Neural crest cell (in vitro differentiated cells): ENCODE measurements at regions not wholly inside any gene's neighbourhood (a gene's known extent, or its start where the extent isn't known, plus 50 kb on each side); places are given as distances from the start of the nearest gene placed in this dataset.

Source experiments
- DNase-seq: peaks from one replicate; pipeline ENCODE4 v3.0.0; 2021; ENCODE audit warnings: low read depth, mixed read lengths, low spot score
- H3K27ac Mint-ChIP-seq: one replicate; pipeline ENCODE4 v1.8.0; 2021; ENCODE audit warnings: mild to moderate bottlenecking, mixed read lengths; ENCODE audit not compliant: unreplicated experiment
- H3K27me3 Mint-ChIP-seq: 2 replicates; pipeline ENCODE4 v1.8.0; 2021; ENCODE audit warnings: low read depth, mild to moderate bottlenecking, mixed read lengths
- H3K36me3 Mint-ChIP-seq: 2 replicates; pipeline ENCODE4 v1.8.0; 2021; ENCODE audit warnings: low read depth, mild to moderate bottlenecking, mixed read lengths
- H3K4me1 Mint-ChIP-seq: 2 replicates; pipeline ENCODE4 v1.8.0; 2021; ENCODE audit warnings: mixed read lengths
- H3K4me3 Mint-ChIP-seq: one replicate; pipeline ENCODE4 v1.8.0; 2021; ENCODE audit warnings: mild to moderate bottlenecking, mixed read lengths
- H3K9me3 Mint-ChIP-seq: 2 replicates; pipeline ENCODE4 v1.8.0; 2021; ENCODE audit warnings: mixed read lengths
- CTCF ChIP-seq: fragments of 200-600 bp; sonication (generic); conservative IDR thresholded peaks from 2 replicates; pipeline ENCODE4 v1.5.0; 2021; ENCODE audit warnings: antibody characterized with exemption, mild to moderate bottlenecking

GRCh38 chr6:113691260-113691656, 165.9 kb upstream of the MARCKS start:
- no peaks in the 10 kb centered on the region for H3K9me3 Mint-ChIP-seq
- DNase-seq, result no peak
- no peak overlapping the region for H3K4me3 Mint-ChIP-seq
- no peak for TF ChIP-seq CTCF
- H3K4me1 Mint-ChIP-seq, result peaks cover 11% of the 10 kb centered on the region
- H3K27me3 Mint-ChIP-seq, result no peaks in the 10 kb centered on the region
- no peak overlapping the region for H3K27ac Mint-ChIP-seq
- no peaks in the 10 kb centered on the region for H3K36me3 Mint-ChIP-seq

- no peaks in the 10 kb centered on the region for H3K9me3 Mint-ChIP-seq
Observed at GRCh38 chr6:113693851-113694250, 163.3 kb upstream of the MARCKS start.

GRCh38 chr6:113694278-113695077, 162.7 kb upstream of the MARCKS start:
- Mint-ChIP-seq H3K27ac (no peak overlapping the region), H3K9me3 (no peaks in the 10 kb centered on the region), H3K4me1 (peaks cover 11% of the 10 kb centered on the region), H3K27me3 (no peaks in the 10 kb centered on the region), H3K36me3 (no peaks in the 10 kb centered on the region), H3K4me3 (no peak overlapping the region)
- no peak for TF ChIP-seq CTCF
- DNase-seq, result no peak

More at GRCh38 chr6:113693851-113694250, 163.3 kb upstream of the MARCKS start:
- TF ChIP-seq CTCF, result no peak
- DNase-seq, result no peak
- H3K4me3 Mint-ChIP-seq, result no peak overlapping the region
- peaks cover 11% of the 10 kb centered on the region for H3K4me1 Mint-ChIP-seq
- H3K27ac Mint-ChIP-seq, result no peak overlapping the region
- H3K27me3 Mint-ChIP-seq, result no peaks in the 10 kb centered on the region
- no peaks in the 10 kb centered on the region for H3K36me3 Mint-ChIP-seq

GRCh38 chr6:113695516-113695915, 161.6 kb upstream of the MARCKS start:
- no peak overlapping the region for H3K27ac Mint-ChIP-seq
- no peaks in the 10 kb centered on the region for H3K36me3 Mint-ChIP-seq
- DNase-seq, result no peak
- H3K9me3 Mint-ChIP-seq, result no peaks in the 10 kb centered on the region
- peaks cover 11% of the 10 kb centered on the region for H3K4me1 Mint-ChIP-seq
- H3K27me3 Mint-ChIP-seq, result no peaks in the 10 kb centered on the region
- H3K4me3 Mint-ChIP-seq, result no peak overlapping the region
- no peak for TF ChIP-seq CTCF

- no peaks in the 10 kb centered on the region for H3K9me3 Mint-ChIP-seq
- no peak overlapping the region for H3K4me3 Mint-ChIP-seq
- H3K4me1 Mint-ChIP-seq, result peaks cover 11% of the 10 kb centered on the region
- H3K27ac Mint-ChIP-seq, result no peak overlapping the region
- H3K27me3 Mint-ChIP-seq, result no peaks in the 10 kb centered on the region
- DNase-seq, result no peak
- TF ChIP-seq CTCF, result no peak
- H3K36me3 Mint-ChIP-seq, result no peaks in the 10 kb centered on the region
Observed at GRCh38 chr6:113696960-113697359, 160.2 kb upstream of the MARCKS start.
